GM12865 (cell line): ENCODE measurements at regions not wholly inside any gene's neighbourhood (a gene's known extent, or its start where the extent isn't known, plus 50 kb on each side); places are given as distances from the start of the nearest gene placed in this dataset.
"Not testable (repeated sequence)": the region's sequence is repeated elsewhere in the genome, so short reads cannot be mapped to it uniquely, and the experiment has no call there.

Source experiments
- DNase-seq: peaks from one replicate; pipeline ENCODE4 v3.0.0; 2010; ENCODE audit warnings: low read depth
- H3K4me3 ChIP-seq: 2 replicates; pipeline ENCODE4 v1.5.1; 2011; ENCODE audit warnings: mild to moderate bottlenecking, low read depth, low read length, control low read depth
- CTCF ChIP-seq: IDR thresholded peaks from 2 replicates; pipeline ENCODE4 v1.5.1; 2011; ENCODE audit warnings: low read length, control low read depth, low read depth, inconsistent platforms; ENCODE audit not compliant: insufficient read depth; ENCODE audit errors: missing control alignments

- H3K4me3 ChIP-seq: no peak overlapping the region
- no peak for DNase-seq
- no peak for TF ChIP-seq CTCF
Observed at GRCh38 chrX:138877746-138878145, 166.2 kb upstream of the FGF13 start.

- DNase-seq: no peak
- TF ChIP-seq CTCF: no peak
- H3K4me3 ChIP-seq: no peak overlapping the region
Observed at GRCh38 chrX:138875472-138875871, 164.0 kb upstream of the FGF13 start.

GRCh38 chrX:138874271-138874935 is 162.9 kb upstream of the FGF13 start:
- no peak for TF ChIP-seq CTCF
- no peak overlapping the region for H3K4me3 ChIP-seq
- DNase-seq: no peak

- H3K4me3 ChIP-seq, DNase-seq: not testable (repeated sequence)
Observed at GRCh38 chrX:138873640-138874039, 162.1 kb upstream of the FGF13 start.

GRCh38 chrX:138872537-138872936 is 161.0 kb upstream of the FGF13 start:
- no peak for TF ChIP-seq CTCF
- no peak for DNase-seq

GRCh38 chrX:138871739-138872138 is 160.2 kb upstream of the FGF13 start:
- no peak for TF ChIP-seq CTCF
- H3K4me3 ChIP-seq: no peak overlapping the region
- DNase-seq: no peak

More at GRCh38 chrX:138872537-138872936, 161.0 kb upstream of the FGF13 start:
- no peak overlapping the region for H3K4me3 ChIP-seq

GRCh38 chrX:138866643-138867042 is 155.1 kb upstream of the FGF13 start:
- DNase-seq: no peak
- no peak overlapping the region for H3K4me3 ChIP-seq
- no peak for TF ChIP-seq CTCF
